GM23248 (cell line): ENCODE measurements at regions not wholly inside any gene's neighbourhood (a gene's known extent, or its start where the extent isn't known, plus 50 kb on each side); places are given as distances from the start of the nearest gene placed in this dataset.

ENCODE experiments used
- DNase-seq: peaks from one replicate; pipeline ENCODE4 v3.0.0-alpha.2; 2015
- H2AFZ ChIP-seq: fragments of 200-600 bp; sonication (generic); 2 replicates; pipeline ENCODE4 v1.6.1; 2016; ENCODE audit warnings: antibody characterized with exemption
- H3F3A ChIP-seq: fragments of 200-600 bp; sonication (generic); 2 replicates; pipeline ENCODE4 v1.6.1; 2016; ENCODE audit warnings: mild to moderate bottlenecking, antibody characterized with exemption, mixed run types; ENCODE audit not compliant: insufficient read depth
- H3K27ac ChIP-seq: fragments of 200-600 bp; sonication (generic); 2 replicates; pipeline ENCODE4 v1.5.1; 2016; ENCODE audit warnings: mild to moderate bottlenecking
- H3K27me3 ChIP-seq: fragments of 200-600 bp; sonication (generic); replicated peaks from 2 replicates; pipeline ENCODE4 v1.6.1; 2016; ENCODE audit warnings: mild to moderate bottlenecking; ENCODE audit not compliant: insufficient read depth
- H3K36me3 ChIP-seq: fragments of 200-600 bp; sonication (generic); 2 replicates; pipeline ENCODE4 v1.6.1; 2016; ENCODE audit warnings: low read depth, mild to moderate bottlenecking
- H3K4me1 ChIP-seq: fragments of 200-600 bp; sonication (generic); 2 replicates; pipeline ENCODE4 v1.6.1; 2016; ENCODE audit warnings: mild to moderate bottlenecking; ENCODE audit not compliant: insufficient read depth
- H3K4me2 ChIP-seq: fragments of 200-600 bp; sonication (generic); one replicate; pipeline ENCODE4 v1.6.1; 2016; ENCODE audit warnings: mild to moderate bottlenecking; ENCODE audit not compliant: unreplicated experiment
- H3K4me3 ChIP-seq: fragments of 200-600 bp; sonication (generic); 2 replicates; pipeline ENCODE4 v1.5.1; 2016; ENCODE audit warnings: mild to moderate bottlenecking
- H3K79me2 ChIP-seq: fragments of 200-600 bp; sonication (generic); 2 replicates; pipeline ENCODE4 v1.6.1; 2016; ENCODE audit warnings: mild to moderate bottlenecking; ENCODE audit not compliant: insufficient read depth
- H3K9ac ChIP-seq: fragments of 200-600 bp; sonication (generic); 2 replicates; pipeline ENCODE4 v1.6.1; 2016; ENCODE audit warnings: mild to moderate bottlenecking
- H3K9me2 ChIP-seq: fragments of 200-600 bp; sonication (generic); 2 replicates; pipeline ENCODE4 v1.6.1; 2016; ENCODE audit warnings: mixed run types, mild to moderate bottlenecking, moderate library complexity; ENCODE audit not compliant: insufficient read depth
- H3K9me3 ChIP-seq: fragments of 200-600 bp; sonication (generic); one replicate; pipeline ENCODE4 v1.6.1; 2017; ENCODE audit warnings: low read depth
- H4K20me1 ChIP-seq: fragments of 200-600 bp; sonication (generic); 2 replicates; pipeline ENCODE4 v1.6.0; 2016; ENCODE audit not compliant: insufficient read depth
- EZH2 ChIP-seq: fragments of 200-600 bp; sonication (generic); IDR thresholded peaks from 2 replicates; pipeline ENCODE4 v1.6.1; 2018; ENCODE audit warnings: antibody characterized with exemption, mild to moderate bottlenecking; ENCODE audit not compliant: insufficient read depth, poor library complexity, severe bottlenecking
- EZH2phosphoT487 ChIP-seq: fragments of 200-600 bp; sonication (generic); IDR thresholded peaks from 2 replicates; pipeline ENCODE4 v1.6.1; 2018; ENCODE audit warnings: antibody characterized with exemption, moderate library complexity, mild to moderate bottlenecking, low read depth; ENCODE audit not compliant: insufficient read depth
- WGBS, 2 experiments: methylation state at CpG; one replicate each; pipeline ENCODE4 v1.1.6; 2015 to 2017; ENCODE audit warnings: low lambda C conversion rate in 2 of 2, low coverage in 1 of 2; ENCODE audit errors: missing lambda C conversion rate in 2 of 2; 5-methylcytosine and 5-hydroxymethylcytosine counted together
- in situ Hi-C: fragments of 300-500 bp; cut with MboI; formaldehyde crosslinking; loops from 2 replicates; pipeline ENCODE4 v1.15.0; 2020

DNA sequence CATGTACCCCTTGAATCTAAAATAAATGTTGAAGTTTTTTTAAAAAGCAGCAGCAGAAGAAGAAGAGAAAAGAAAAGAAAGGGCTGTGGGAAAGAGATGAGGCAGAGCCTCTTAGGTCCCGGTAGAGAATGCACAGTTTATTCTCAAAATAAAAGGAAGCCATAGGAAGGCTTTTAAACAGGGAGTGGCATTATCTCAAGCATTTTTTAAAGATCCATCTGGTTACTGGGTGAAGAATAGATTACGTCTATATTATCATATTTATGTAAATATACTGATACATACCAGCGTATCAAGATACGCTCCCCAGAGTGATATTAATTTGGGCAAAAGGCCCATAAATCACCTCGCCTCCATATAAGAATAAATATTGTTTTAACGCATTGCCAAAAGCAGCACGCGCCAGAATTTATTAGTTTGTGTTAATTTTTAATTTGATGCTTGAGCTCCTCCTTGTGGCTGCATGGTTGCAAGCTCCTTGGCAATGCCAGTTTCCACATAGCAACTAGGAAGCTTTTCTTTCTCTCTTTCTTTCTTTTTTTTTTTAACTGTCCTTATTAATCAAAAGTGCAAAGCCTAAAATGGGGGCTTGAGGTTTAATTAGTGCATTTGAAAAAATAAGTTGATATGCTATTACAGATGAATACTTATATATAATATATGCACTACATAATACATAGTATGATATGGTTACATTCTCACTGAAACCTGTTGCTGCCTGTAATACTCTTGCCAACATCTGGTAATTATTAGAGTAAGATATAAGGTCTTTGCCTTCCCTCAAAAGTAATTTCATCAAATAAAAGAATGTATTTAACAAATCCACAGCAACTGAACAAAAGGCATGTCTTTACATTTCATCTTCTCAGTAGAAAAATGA lies 242.8 kb upstream of the UBE2E2 start:
- in situ Hi-C loops: no loop called here
- no peak overlapping the region for H2AFZ ChIP-seq
- H3K27me3 ChIP-seq: peaks cover 6% of the 10 kb centered on the region; the same call in 1 of the 2 replicates
- DNase-seq: peak; percentile 65
- no peaks in the 10 kb centered on the region for H3K9me2 ChIP-seq
- H3K9me3 ChIP-seq: no peaks in the 10 kb centered on the region
- no peak overlapping the region for H3K4me3 ChIP-seq
- peak overlapping the region; percentile 37 for H3K4me2 ChIP-seq
- H4K20me1 ChIP-seq: no peaks in the 10 kb centered on the region
- no peak overlapping the region for H3K27ac ChIP-seq
- no peaks in the 10 kb centered on the region for H3F3A ChIP-seq
- no peaks in the 10 kb centered on the region for H3K4me1 ChIP-seq
- H3K79me2 ChIP-seq: no peaks in the 10 kb centered on the region
- no peak overlapping the region for H3K9ac ChIP-seq
- WGBS, 2 experiments: 2 to 4% methylated on average over 8 of the region's 8 CpGs
- TF ChIP-seq EZH2: no peak
- no peak for TF ChIP-seq EZH2phosphoT487
- no peaks in the 10 kb centered on the region for H3K36me3 ChIP-seq

DNA sequence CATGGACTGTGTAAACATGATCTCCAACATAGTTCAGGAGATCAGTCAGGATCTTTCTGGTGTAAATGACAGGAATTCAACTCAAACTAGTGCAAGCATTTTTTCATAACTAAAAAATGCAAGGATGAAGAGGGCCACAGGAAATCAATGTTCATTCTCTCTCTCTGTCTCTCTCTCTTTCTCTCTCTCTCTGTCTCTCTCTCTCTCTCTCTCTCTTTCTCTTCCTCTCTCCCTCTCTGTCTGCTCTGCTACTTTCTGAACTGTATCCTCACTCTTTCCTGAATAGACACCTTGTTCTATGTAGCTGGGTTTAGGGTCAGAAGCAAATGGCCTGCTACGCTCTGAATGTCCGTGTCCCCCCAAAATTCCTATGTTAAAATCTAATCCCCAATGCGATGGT lies 240.9 kb upstream of the UBE2E2 start:
- H3F3A ChIP-seq: no peaks in the 10 kb centered on the region
- H4K20me1 ChIP-seq: no peaks in the 10 kb centered on the region
- H3K4me2 ChIP-seq: no peak overlapping the region
- no peak for DNase-seq
- no peaks in the 10 kb centered on the region for H3K9me2 ChIP-seq
- WGBS, 2 experiments: 76 to 81% methylated on average over 3 of the region's 3 CpGs
- H3K36me3 ChIP-seq: no peaks in the 10 kb centered on the region
- in situ Hi-C loops: no loop called here
- H3K9me3 ChIP-seq: no peaks in the 10 kb centered on the region
- no peak overlapping the region for H2AFZ ChIP-seq
- no peak for TF ChIP-seq EZH2
- no peak for TF ChIP-seq EZH2phosphoT487
- peaks cover 15% of the 10 kb centered on the region; the same call in 1 of the 2 replicates for H3K27me3 ChIP-seq
- no peak overlapping the region for H3K27ac ChIP-seq
- H3K4me1 ChIP-seq: no peaks in the 10 kb centered on the region
- H3K9ac ChIP-seq: no peak overlapping the region
- no peak overlapping the region for H3K4me3 ChIP-seq
- H3K79me2 ChIP-seq: no peaks in the 10 kb centered on the region

GRCh38 chr3:22966349-22966748 lies 236.8 kb upstream of the UBE2E2 start:
- in situ Hi-C loops: no loop called here
- H3K27ac ChIP-seq: no peak overlapping the region
- no peaks in the 10 kb centered on the region for H3K9me3 ChIP-seq
- no peak for DNase-seq
- H3F3A ChIP-seq: no peaks in the 10 kb centered on the region
- no peak overlapping the region for H3K4me2 ChIP-seq
- no peak overlapping the region for H2AFZ ChIP-seq
- H3K36me3 ChIP-seq: no peaks in the 10 kb centered on the region
- H3K27me3 ChIP-seq: peaks cover 12% of the 10 kb centered on the region; the same call in 1 of the 2 replicates
- no peak for TF ChIP-seq EZH2
- no peak for TF ChIP-seq EZH2phosphoT487
- no peaks in the 10 kb centered on the region for H4K20me1 ChIP-seq
- H3K79me2 ChIP-seq: no peaks in the 10 kb centered on the region
- no peak overlapping the region for H3K4me3 ChIP-seq
- no peaks in the 10 kb centered on the region for H3K4me1 ChIP-seq
- no peaks in the 10 kb centered on the region for H3K9me2 ChIP-seq
- no peak overlapping the region for H3K9ac ChIP-seq

GRCh38 chr3:22969276-22969675 lies 233.9 kb upstream of the UBE2E2 start:
- H2AFZ ChIP-seq: no peak overlapping the region
- WGBS, 2 experiments: 45 to 52% methylated on average over 1 of the region's 1 CpG
- no peaks in the 10 kb centered on the region for H3K9me2 ChIP-seq
- TF ChIP-seq EZH2phosphoT487 (no peak), EZH2 (no peak)
- H3K27me3 ChIP-seq: peaks cover 12% of the 10 kb centered on the region
- no peaks in the 10 kb centered on the region for H3K36me3 ChIP-seq
- in situ Hi-C loops: no loop called here
- no peak for DNase-seq
- no peak overlapping the region for H3K4me2 ChIP-seq
- no peaks in the 10 kb centered on the region for H3K4me1 ChIP-seq
- H3K4me3 ChIP-seq: no peak overlapping the region
- H3K9ac ChIP-seq: no peak overlapping the region
- H3K27ac ChIP-seq: no peak overlapping the region
- no peaks in the 10 kb centered on the region for H3K9me3 ChIP-seq
- no peaks in the 10 kb centered on the region for H4K20me1 ChIP-seq
- no peaks in the 10 kb centered on the region for H3K79me2 ChIP-seq
- H3F3A ChIP-seq: no peaks in the 10 kb centered on the region

DNA sequence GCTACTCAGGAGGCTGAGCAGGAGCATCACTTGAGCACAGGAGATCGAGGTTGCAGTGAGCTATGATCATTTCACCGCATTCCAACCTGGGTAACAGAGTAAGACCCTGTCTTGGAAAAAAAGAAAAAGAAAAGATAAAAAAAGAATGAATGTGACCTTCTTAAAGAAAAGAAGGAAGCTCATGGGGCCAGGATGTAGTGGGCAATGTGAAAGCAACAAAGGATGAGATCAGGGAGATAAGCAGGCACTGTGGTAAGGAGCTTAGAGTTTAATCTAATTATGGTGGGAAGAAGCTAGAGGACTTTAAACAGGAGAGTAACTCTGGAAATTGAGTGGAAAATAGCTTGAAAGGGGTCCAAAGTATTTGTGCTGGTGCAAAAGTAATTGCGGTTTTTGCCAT lies 231.6 kb upstream of the UBE2E2 start:
- Histone ChIP-seq H3F3A (no peaks in the 10 kb centered on the region), H3K4me3 (no peak overlapping the region), H3K27ac (no peak overlapping the region), H3K4me1 (no peaks in the 10 kb centered on the region), H3K36me3 (no peaks in the 10 kb centered on the region), H3K9me2 (no peaks in the 10 kb centered on the region), H3K79me2 (no peaks in the 10 kb centered on the region), H3K4me2 (no peak overlapping the region), H4K20me1 (no peaks in the 10 kb centered on the region), H2AFZ (no peak overlapping the region), H3K27me3 (peaks cover 11% of the 10 kb centered on the region), H3K9ac (no peak overlapping the region), H3K9me3 (no peaks in the 10 kb centered on the region)
- WGBS, 2 experiments: 78 to 86% methylated on average over 3 of the region's 3 CpGs
- no peak for DNase-seq
- in situ Hi-C loops: no loop called here
- no peak for TF ChIP-seq EZH2phosphoT487
- no peak for TF ChIP-seq EZH2
